ENCODE measurements at regions not wholly inside any gene's neighbourhood (a gene's known extent, or its start where the extent isn't known, plus 50 kb on each side); places are given as distances from the start of the nearest gene placed in this dataset.

- TF ChIP-seq, protein P1, sequence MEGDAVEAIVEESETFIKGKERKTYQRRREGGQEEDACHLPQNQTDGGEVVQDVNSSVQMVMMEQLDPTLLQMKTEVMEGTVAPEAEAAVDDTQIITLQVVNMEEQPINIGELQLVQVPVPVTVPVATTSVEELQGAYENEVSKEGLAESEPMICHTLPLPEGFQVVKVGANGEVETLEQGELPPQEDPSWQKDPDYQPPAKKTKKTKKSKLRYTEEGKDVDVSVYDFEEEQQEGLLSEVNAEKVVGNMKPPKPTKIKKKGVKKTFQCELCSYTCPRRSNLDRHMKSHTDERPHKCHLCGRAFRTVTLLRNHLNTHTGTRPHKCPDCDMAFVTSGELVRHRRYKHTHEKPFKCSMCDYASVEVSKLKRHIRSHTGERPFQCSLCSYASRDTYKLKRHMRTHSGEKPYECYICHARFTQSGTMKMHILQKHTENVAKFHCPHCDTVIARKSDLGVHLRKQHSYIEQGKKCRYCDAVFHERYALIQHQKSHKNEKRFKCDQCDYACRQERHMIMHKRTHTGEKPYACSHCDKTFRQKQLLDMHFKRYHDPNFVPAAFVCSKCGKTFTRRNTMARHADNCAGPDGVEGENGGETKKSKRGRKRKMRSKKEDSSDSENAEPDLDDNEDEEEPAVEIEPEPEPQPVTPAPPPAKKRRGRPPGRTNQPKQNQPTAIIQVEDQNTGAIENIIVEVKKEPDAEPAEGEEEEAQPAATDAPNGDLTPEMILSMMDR (IDR thresholded peaks at IDR 0.05), result no peak
- TF ChIP-seq EZH2 (IDR thresholded peaks at IDR 0.05; ENCODE audit: borderline replicate concordance, insufficient read depth, low read depth, low read length, poor library complexity, severe bottlenecking), result no peak
- Histone ChIP-seq H3K4me3 (ENCODE audit: control extremely low read depth in 1 of 5, extremely low read depth in 1 of 5, insufficient read depth in 1 of 5, low read depth in 2 of 5, low read length in 4 of 5) (no peak overlapping the region), H3K4me1 (ENCODE audit: control insufficient read depth in 2 of 2, insufficient read depth in 2 of 2, low read length in 2 of 2) (no peaks in the 10 kb centered on the region), H3K9ac (ENCODE audit: low read length) (no peak overlapping the region), H3K9me3 (ENCODE audit: control extremely low read depth in 1 of 3, control insufficient read depth in 2 of 3, insufficient read depth in 1 of 3, low read length in 2 of 3) (no peaks in the 10 kb centered on the region), H2AFZ (ENCODE audit: insufficient read depth, low read depth, low read length, poor library complexity, severe bottlenecking) (no peak overlapping the region), H3K4me2 (replicated peaks; ENCODE audit: low read depth, low read length, poor library complexity, severe bottlenecking) (no peak overlapping the region), H4K20me1 (ENCODE audit: control insufficient read depth, insufficient read depth, low read length, poor library complexity, severe bottlenecking) (no peaks in the 10 kb centered on the region), H3K27ac (ENCODE audit: low read length in 2 of 2) (no peak overlapping the region), H3K79me2 (ENCODE audit: control insufficient read depth, insufficient read depth, low read length) (no peaks in the 10 kb centered on the region), H3K36me3 (replicated peaks in 1 of 2; ENCODE audit: control extremely low read depth in 1 of 2, control insufficient read depth in 1 of 2, extremely low read depth in 1 of 2, insufficient read depth in 2 of 2, low read length in 1 of 2) (no peaks in the 10 kb centered on the region), H3K27me3 (replicated peaks in 1 of 4; ENCODE audit: control extremely low read depth in 1 of 4, control insufficient read depth in 3 of 4, insufficient read depth in 4 of 4, low read length in 3 of 4) (no peaks in the 10 kb centered on the region)
- POLR2A ChIA-PET, result no interaction called here
- Mint-ChIP-seq H3K27ac (no peak overlapping the region), H3K4me3 (no peak overlapping the region), H3K27me3 (peaks cover 3% of the 10 kb centered on the region), H3K4me1 (no peaks in the 10 kb centered on the region), H3K9me3 (ENCODE audit: insufficient read depth) (no peaks in the 10 kb centered on the region)
- 81% methylated on average over 8 of the region's 10 CpGs for WGBS (ENCODE audit: insufficient coverage)
- DNase-seq (no peak), ATAC-seq (ENCODE audit: low read depth) (no peak)
- CTCF ChIA-PET, result no interaction called here
- intact Hi-C loops (cut with micrococcal nuclease), result no loop called here
Observed at GRCh38 chr15:73809728-73810501, 56.8 kb upstream of the INSYN1 start.

DNA sequence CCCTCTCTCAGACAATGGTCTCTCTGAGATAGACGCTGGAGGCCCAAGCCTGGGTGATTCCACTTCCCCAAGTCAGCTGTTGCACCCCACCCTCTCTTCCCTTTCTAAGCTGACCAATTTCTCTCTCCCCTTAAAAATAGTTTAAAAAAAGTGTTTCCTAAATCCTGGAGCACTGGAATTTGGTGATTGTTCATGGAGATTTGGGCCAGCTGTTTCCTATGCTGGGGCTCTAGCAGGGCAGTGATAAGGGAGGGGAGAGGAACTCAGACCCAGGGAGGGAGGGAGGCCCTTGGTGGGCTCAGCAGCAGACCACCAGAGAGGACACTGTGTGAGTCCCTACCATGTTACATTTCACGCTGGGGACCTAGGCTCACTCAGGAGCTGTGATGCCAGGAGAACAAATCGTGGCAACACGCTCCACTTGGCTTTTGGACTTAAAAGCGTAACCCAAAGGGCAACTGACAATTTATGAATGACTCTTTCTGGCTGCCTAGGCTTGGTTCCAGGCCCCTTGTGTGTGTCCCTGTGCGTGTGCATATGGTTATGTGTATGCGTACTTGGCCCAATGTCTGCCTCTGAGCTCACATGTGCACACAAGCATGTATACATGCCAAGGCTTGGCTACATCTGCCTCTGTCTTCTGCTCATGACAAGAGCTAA lies 59.8 kb upstream of the INSYN1 start:
- ChIA-PET POLR2A (no interaction called here), CTCF (no interaction called here)
- Mint-ChIP-seq H3K9me3 (ENCODE audit: insufficient read depth) (no peaks in the 10 kb centered on the region), H3K4me1 (no peaks in the 10 kb centered on the region), H3K27ac (no peak overlapping the region), H3K27me3 (peaks cover 7% of the 10 kb centered on the region), H3K4me3 (no peak overlapping the region)
- no peak overlapping the region for H3K27ac ChIP-seq (ENCODE audit: low read length in 2 of 2)
- no peaks in the 10 kb centered on the region for H3K36me3 ChIP-seq (replicated peaks in 1 of 2; ENCODE audit: control extremely low read depth in 1 of 2, control insufficient read depth in 1 of 2, extremely low read depth in 1 of 2, insufficient read depth in 2 of 2, low read length in 1 of 2)
- no peak for DNase-seq
- no peak overlapping the region for H3K4me3 ChIP-seq (ENCODE audit: control extremely low read depth in 1 of 5, extremely low read depth in 1 of 5, insufficient read depth in 1 of 5, low read depth in 2 of 5, low read length in 4 of 5)
- no peaks in the 10 kb centered on the region for H3K4me1 ChIP-seq (ENCODE audit: control insufficient read depth in 2 of 2, insufficient read depth in 2 of 2, low read length in 2 of 2)
- H3K4me2 ChIP-seq (replicated peaks; ENCODE audit: low read depth, low read length, poor library complexity, severe bottlenecking), result no peak overlapping the region
- no peak overlapping the region for H2AFZ ChIP-seq (ENCODE audit: insufficient read depth, low read depth, low read length, poor library complexity, severe bottlenecking)
- no peak overlapping the region for H3K9ac ChIP-seq (ENCODE audit: low read length)
- no peaks in the 10 kb centered on the region for H3K9me3 ChIP-seq (ENCODE audit: control extremely low read depth in 1 of 3, control insufficient read depth in 2 of 3, insufficient read depth in 1 of 3, low read length in 2 of 3)
- TF ChIP-seq, protein P1 (IDR thresholded peaks at IDR 0.05), result no peak
- no peak for TF ChIP-seq EZH2 (IDR thresholded peaks at IDR 0.05; ENCODE audit: borderline replicate concordance, insufficient read depth, low read depth, low read length, poor library complexity, severe bottlenecking)
- no peaks in the 10 kb centered on the region for H4K20me1 ChIP-seq (ENCODE audit: control insufficient read depth, insufficient read depth, low read length, poor library complexity, severe bottlenecking)
- no peak for ATAC-seq (ENCODE audit: low read depth)
- no peaks in the 10 kb centered on the region for H3K79me2 ChIP-seq (ENCODE audit: control insufficient read depth, insufficient read depth, low read length)
- 95% methylated on average over 7 of the region's 7 CpGs for WGBS (ENCODE audit: insufficient coverage)
- intact Hi-C loops (cut with micrococcal nuclease), result no loop called here
- no peaks in the 10 kb centered on the region for H3K27me3 ChIP-seq (replicated peaks in 1 of 4; ENCODE audit: control extremely low read depth in 1 of 4, control insufficient read depth in 3 of 4, insufficient read depth in 4 of 4, low read length in 3 of 4)

Measured in B cell (primary cell).